ENCODE measurements at regions not wholly inside any gene's neighbourhood (a gene's known extent, or its start where the extent isn't known, plus 50 kb on each side); places are given as distances from the start of the nearest gene placed in this dataset.
"Not testable (repeated sequence)": the region's sequence is repeated elsewhere in the genome, so short reads cannot be mapped to it uniquely, and the experiment has no call there.

DNA sequence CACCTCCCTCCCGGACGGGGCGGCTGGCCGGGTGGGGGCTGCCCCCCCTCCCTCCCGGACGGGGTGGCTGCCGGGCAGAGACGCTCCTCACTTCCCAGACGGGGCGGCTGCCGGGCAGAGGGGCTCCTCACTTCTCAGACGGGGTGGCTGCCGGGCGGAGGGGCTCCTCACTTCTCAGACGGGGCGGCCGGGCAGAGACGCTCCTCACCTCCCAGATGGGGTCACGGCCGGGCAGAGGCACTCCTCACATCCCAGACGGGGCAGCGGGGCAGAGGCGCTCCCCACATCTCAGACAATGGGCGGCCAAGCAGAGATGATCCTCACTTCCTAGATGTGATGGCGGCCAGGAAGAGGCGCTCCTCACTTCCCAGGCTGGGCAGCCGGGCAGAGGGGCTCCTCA, 1430.4 kb upstream of the FLRT2 start:
- not testable (repeated sequence) for H3K9me3 ChIP-seq (ENCODE audit: control insufficient read depth, low read depth, low read length); H3K4me3 ChIP-seq (ENCODE audit: low read length); DNase-seq; H3K27ac ChIP-seq (ENCODE audit: low read length); H3K36me3 ChIP-seq (ENCODE audit: control insufficient read depth, insufficient read depth, low read length); H3K4me1 ChIP-seq (ENCODE audit: control insufficient read depth, insufficient read depth, low read length); H3K27me3 ChIP-seq (ENCODE audit: control insufficient read depth, insufficient read depth, low read length)
- WGBS (ENCODE audit: insufficient coverage, low lambda C conversion rate), result no CpG with 5 or more reads among the region's 27 CpGs

GRCh38 chr14:84107835-84108343, 1422.1 kb upstream of the FLRT2 start:
- Histone ChIP-seq H3K9me3 (ENCODE audit: control insufficient read depth, low read depth, low read length) (no peaks in the 10 kb centered on the region), H3K36me3 (ENCODE audit: control insufficient read depth, insufficient read depth, low read length) (no peaks in the 10 kb centered on the region), H3K4me3 (ENCODE audit: low read length) (no peak overlapping the region), H3K27ac (ENCODE audit: low read length) (no peak overlapping the region), H3K4me1 (ENCODE audit: control insufficient read depth, insufficient read depth, low read length) (no peaks in the 10 kb centered on the region), H3K27me3 (ENCODE audit: control insufficient read depth, insufficient read depth, low read length) (no peaks in the 10 kb centered on the region)
- DNase-seq, result no peak

DNA sequence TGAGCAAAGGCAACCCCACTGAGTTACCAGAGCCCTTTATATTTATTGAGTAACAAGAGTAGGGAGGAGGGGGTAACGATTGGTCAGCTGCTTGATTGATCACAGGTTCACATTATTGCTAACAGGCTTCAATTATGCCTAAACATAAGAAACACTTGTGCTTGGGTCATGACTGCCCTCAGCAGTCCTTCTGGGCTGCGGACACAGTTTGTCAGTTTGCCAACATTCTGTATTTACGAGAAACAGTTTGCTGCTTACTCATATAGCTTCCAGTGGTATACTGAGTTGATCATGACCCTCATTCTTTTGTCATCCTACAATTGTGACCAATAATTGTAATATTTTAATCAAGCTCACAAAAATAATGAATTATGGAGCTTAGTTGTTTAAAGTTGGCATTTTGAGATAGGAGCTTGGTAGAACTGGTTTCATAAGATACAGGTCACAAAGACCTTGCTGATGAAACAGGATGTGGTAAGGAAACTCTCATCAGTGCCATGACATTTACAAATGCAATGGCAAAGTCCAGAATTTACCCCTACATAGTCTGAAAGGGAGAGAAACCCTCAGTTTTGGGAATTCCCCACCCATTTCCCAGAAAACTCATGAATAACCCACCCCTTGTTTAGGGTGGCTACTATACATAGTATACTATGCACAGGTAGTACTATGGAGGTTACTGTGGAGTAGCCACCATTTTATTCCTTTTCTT, 1421.0 kb upstream of the FLRT2 start:
- no peak overlapping the region for H3K27ac ChIP-seq (ENCODE audit: low read length)
- no CpG with 5 or more reads among the region's 3 CpGs for WGBS (ENCODE audit: insufficient coverage, low lambda C conversion rate)
- no peaks in the 10 kb centered on the region for H3K27me3 ChIP-seq (ENCODE audit: control insufficient read depth, insufficient read depth, low read length)
- H3K4me3 ChIP-seq (ENCODE audit: low read length), result no peak overlapping the region
- DNase-seq, result no peak
- H3K9me3 ChIP-seq (ENCODE audit: control insufficient read depth, low read depth, low read length), result no peaks in the 10 kb centered on the region
- no peaks in the 10 kb centered on the region for H3K4me1 ChIP-seq (ENCODE audit: control insufficient read depth, insufficient read depth, low read length)
- H3K36me3 ChIP-seq (ENCODE audit: control insufficient read depth, insufficient read depth, low read length), result no peaks in the 10 kb centered on the region

GRCh38 chr14:84112589-84112988, 1417.4 kb upstream of the FLRT2 start:
- H3K4me1 ChIP-seq (ENCODE audit: control insufficient read depth, insufficient read depth, low read length), result no peaks in the 10 kb centered on the region
- no peaks in the 10 kb centered on the region for H3K36me3 ChIP-seq (ENCODE audit: control insufficient read depth, insufficient read depth, low read length)
- H3K9me3 ChIP-seq (ENCODE audit: control insufficient read depth, low read depth, low read length), result no peaks in the 10 kb centered on the region
- DNase-seq, result no peak
- H3K27ac ChIP-seq (ENCODE audit: low read length), result no peak overlapping the region
- WGBS (ENCODE audit: insufficient coverage, low lambda C conversion rate), result 94% methylated on average over 3 of the region's 4 CpGs
- no peaks in the 10 kb centered on the region for H3K27me3 ChIP-seq (ENCODE audit: control insufficient read depth, insufficient read depth, low read length)
- H3K4me3 ChIP-seq (ENCODE audit: low read length), result no peak overlapping the region

DNA sequence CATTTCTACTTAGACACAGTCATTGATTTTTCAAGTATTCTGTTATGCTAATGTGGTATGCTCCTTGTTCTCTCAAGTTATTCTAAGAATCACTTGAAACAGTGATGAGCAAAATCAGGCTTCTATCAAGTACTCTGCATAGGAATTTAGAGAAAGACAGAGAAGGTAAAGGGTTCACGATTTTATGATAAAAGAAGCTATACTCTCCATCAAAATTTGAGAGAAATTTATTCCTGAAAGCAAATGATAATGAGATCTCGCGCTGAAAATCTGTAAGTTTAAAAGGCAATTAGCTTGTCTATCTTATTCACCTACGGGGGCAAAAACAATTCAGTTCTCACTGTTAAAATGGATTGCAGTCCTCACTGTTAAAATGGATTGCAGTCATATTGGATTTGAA, 1404.3 kb upstream of the FLRT2 start:
- H3K36me3 ChIP-seq (ENCODE audit: control insufficient read depth, insufficient read depth, low read length), result no peaks in the 10 kb centered on the region
- H3K4me1 ChIP-seq (ENCODE audit: control insufficient read depth, insufficient read depth, low read length), result no peaks in the 10 kb centered on the region
- no peaks in the 10 kb centered on the region for H3K27me3 ChIP-seq (ENCODE audit: control insufficient read depth, insufficient read depth, low read length)
- no peak for DNase-seq
- 85% methylated on average over 4 of the region's 4 CpGs for WGBS (ENCODE audit: insufficient coverage, low lambda C conversion rate)
- no peaks in the 10 kb centered on the region for H3K9me3 ChIP-seq (ENCODE audit: control insufficient read depth, low read depth, low read length)
- no peak overlapping the region for H3K4me3 ChIP-seq (ENCODE audit: low read length)
- H3K27ac ChIP-seq (ENCODE audit: low read length), result no peak overlapping the region

DNA sequence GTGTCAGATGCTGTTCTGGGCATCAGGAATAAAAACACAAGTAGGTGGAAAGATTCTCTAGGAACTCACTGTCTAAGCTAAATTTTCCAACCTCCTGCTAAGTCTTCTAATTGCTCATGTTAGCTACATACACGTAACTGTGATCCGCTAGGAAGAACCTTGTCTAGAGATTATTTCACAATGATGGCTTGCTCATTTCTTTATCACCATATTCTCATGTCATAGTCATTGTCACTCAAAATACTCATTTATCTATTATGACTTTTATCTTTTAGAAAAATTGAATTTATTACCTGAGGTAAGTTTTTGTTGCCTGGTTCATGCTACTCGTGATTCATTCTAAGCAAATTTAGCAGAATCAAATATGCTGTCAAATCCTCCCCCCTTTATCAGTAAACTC, 1402.4 kb upstream of the FLRT2 start:
- 93% methylated on average over 2 of the region's 3 CpGs for WGBS (ENCODE audit: insufficient coverage, low lambda C conversion rate)
- Histone ChIP-seq H3K27me3 (ENCODE audit: control insufficient read depth, insufficient read depth, low read length) (no peaks in the 10 kb centered on the region), H3K4me1 (ENCODE audit: control insufficient read depth, insufficient read depth, low read length) (no peaks in the 10 kb centered on the region), H3K36me3 (ENCODE audit: control insufficient read depth, insufficient read depth, low read length) (no peaks in the 10 kb centered on the region), H3K4me3 (ENCODE audit: low read length) (no peak overlapping the region), H3K27ac (ENCODE audit: low read length) (no peak overlapping the region), H3K9me3 (ENCODE audit: control insufficient read depth, low read depth, low read length) (no peaks in the 10 kb centered on the region)
- no peak for DNase-seq

GRCh38 chr14:84128050-84128449, 1401.9 kb upstream of the FLRT2 start:
- no peak overlapping the region for H3K4me3 ChIP-seq (ENCODE audit: low read length)
- no peak overlapping the region for H3K27ac ChIP-seq (ENCODE audit: low read length)
- H3K4me1 ChIP-seq (ENCODE audit: control insufficient read depth, insufficient read depth, low read length), result no peaks in the 10 kb centered on the region
- no peaks in the 10 kb centered on the region for H3K9me3 ChIP-seq (ENCODE audit: control insufficient read depth, low read depth, low read length)
- H3K27me3 ChIP-seq (ENCODE audit: control insufficient read depth, insufficient read depth, low read length), result no peaks in the 10 kb centered on the region
- DNase-seq, result no peak
- H3K36me3 ChIP-seq (ENCODE audit: control insufficient read depth, insufficient read depth, low read length), result no peaks in the 10 kb centered on the region
- WGBS (ENCODE audit: insufficient coverage, low lambda C conversion rate), result no CpG with 5 or more reads among the region's 3 CpGs

- no peak overlapping the region for H3K27ac ChIP-seq (ENCODE audit: low read length)
- no peak overlapping the region for H3K4me3 ChIP-seq (ENCODE audit: low read length)
- no peak for DNase-seq
- H3K36me3 ChIP-seq (ENCODE audit: control insufficient read depth, insufficient read depth, low read length), result no peaks in the 10 kb centered on the region
- H3K27me3 ChIP-seq (ENCODE audit: control insufficient read depth, insufficient read depth, low read length), result no peaks in the 10 kb centered on the region
- no peaks in the 10 kb centered on the region for H3K9me3 ChIP-seq (ENCODE audit: control insufficient read depth, low read depth, low read length)
- H3K4me1 ChIP-seq (ENCODE audit: control insufficient read depth, insufficient read depth, low read length), result no peaks in the 10 kb centered on the region
- WGBS (ENCODE audit: insufficient coverage, low lambda C conversion rate), result 80% methylated on average over 1 of the region's 5 CpGs
These were observed 1400.9 kb upstream of the FLRT2 start for GRCh38 chr14:84129007-84129406.

GRCh38 chr14:84129941-84130340, 1400.0 kb upstream of the FLRT2 start:
- H3K27ac ChIP-seq (ENCODE audit: low read length), result no peak overlapping the region
- WGBS (ENCODE audit: insufficient coverage, low lambda C conversion rate), result 43% methylated on average over 1 of the region's 1 CpG
- H3K9me3 ChIP-seq (ENCODE audit: control insufficient read depth, low read depth, low read length), result no peaks in the 10 kb centered on the region
- H3K4me1 ChIP-seq (ENCODE audit: control insufficient read depth, insufficient read depth, low read length), result no peaks in the 10 kb centered on the region
- H3K4me3 ChIP-seq (ENCODE audit: low read length), result no peak overlapping the region
- H3K36me3 ChIP-seq (ENCODE audit: control insufficient read depth, insufficient read depth, low read length), result no peaks in the 10 kb centered on the region
- H3K27me3 ChIP-seq (ENCODE audit: control insufficient read depth, insufficient read depth, low read length), result no peaks in the 10 kb centered on the region
- no peak for DNase-seq

DNA sequence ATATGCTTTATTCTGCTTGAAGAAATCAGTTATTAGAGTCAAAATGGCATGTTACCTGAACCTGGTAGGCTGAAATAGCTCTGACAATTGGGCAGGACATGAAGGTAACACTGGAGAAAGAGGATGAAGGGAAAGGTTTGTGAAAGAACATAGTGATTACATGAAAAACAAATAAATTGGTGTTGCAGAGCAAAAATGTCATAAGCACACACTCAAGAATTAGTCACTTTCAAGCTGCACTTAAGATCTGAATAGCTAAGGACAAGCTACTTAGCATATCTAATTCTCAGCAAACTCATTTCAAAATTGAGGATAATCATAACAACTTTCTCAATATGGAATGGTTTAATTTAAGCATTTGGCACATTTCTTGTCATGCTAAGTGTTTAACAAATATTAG, 1398.0 kb upstream of the FLRT2 start:
- Histone ChIP-seq H3K27me3 (ENCODE audit: control insufficient read depth, insufficient read depth, low read length) (no peaks in the 10 kb centered on the region), H3K4me3 (ENCODE audit: low read length) (no peak overlapping the region), H3K4me1 (ENCODE audit: control insufficient read depth, insufficient read depth, low read length) (no peaks in the 10 kb centered on the region), H3K36me3 (ENCODE audit: control insufficient read depth, insufficient read depth, low read length) (no peaks in the 10 kb centered on the region), H3K9me3 (ENCODE audit: control insufficient read depth, low read depth, low read length) (no peaks in the 10 kb centered on the region), H3K27ac (ENCODE audit: low read length) (no peak overlapping the region)
- no peak for DNase-seq

DNA sequence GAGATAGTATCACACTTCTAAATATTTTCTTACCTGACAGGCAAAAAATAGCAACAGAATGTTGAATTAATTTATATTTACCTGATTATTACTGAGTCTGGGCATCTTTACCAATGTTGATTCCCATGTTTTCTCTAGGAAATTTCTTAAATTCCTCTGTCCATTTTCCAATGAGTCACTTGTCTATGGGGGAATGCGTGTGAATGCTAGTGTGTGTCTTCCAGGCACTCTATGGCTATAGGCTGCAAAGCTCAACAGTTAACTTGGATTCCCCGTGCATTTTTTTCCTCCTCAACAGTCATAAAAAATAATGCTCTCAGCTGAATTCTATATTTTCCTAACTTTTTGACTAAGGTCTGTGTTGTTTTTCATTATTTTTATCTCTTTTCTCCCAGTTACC, 1385.8 kb upstream of the FLRT2 start:
- Histone ChIP-seq H3K9me3 (ENCODE audit: control insufficient read depth, low read depth, low read length) (no peaks in the 10 kb centered on the region), H3K4me3 (ENCODE audit: low read length) (no peak overlapping the region), H3K27me3 (ENCODE audit: control insufficient read depth, insufficient read depth, low read length) (no peaks in the 10 kb centered on the region), H3K4me1 (ENCODE audit: control insufficient read depth, insufficient read depth, low read length) (no peaks in the 10 kb centered on the region), H3K36me3 (ENCODE audit: control insufficient read depth, insufficient read depth, low read length) (no peaks in the 10 kb centered on the region), H3K27ac (ENCODE audit: low read length) (no peak overlapping the region)
- no CpG with 5 or more reads among the region's 2 CpGs for WGBS (ENCODE audit: insufficient coverage, low lambda C conversion rate)
- no peak for DNase-seq
